ENCODE measurements at regions not wholly inside any gene's neighbourhood (a gene's known extent, or its start where the extent isn't known, plus 50 kb on each side); places are given as distances from the start of the nearest gene placed in this dataset.

DNA sequence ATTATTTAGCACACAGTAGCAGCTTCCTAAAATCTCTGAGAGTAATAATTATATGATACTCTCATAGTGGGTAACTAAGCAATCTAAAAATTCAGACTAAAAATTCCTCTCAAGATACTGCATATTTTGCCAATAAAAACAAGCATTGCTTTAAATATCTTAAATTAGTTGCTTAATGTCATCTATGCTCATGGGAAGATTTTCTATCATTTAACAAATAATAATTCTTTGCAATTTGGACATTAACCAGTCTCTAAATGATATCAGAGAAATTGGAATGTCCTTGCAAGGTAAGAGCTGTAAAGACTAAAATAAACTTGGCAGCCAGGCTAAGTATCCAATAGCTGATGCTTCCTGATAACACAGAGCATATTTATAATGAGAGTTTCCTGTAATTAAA is 221.8 kb downstream of the SNCAIP start:
- H3K4me3 ChIP-seq (ENCODE audit: low read length), result no peak overlapping the region
- no peak for DNase-seq (ENCODE audit: low read depth)
- no peak for TF ChIP-seq CTCF (conservative IDR thresholded peaks at IDR 0.05; ENCODE audit: low read length)

- TF ChIP-seq CTCF (conservative IDR thresholded peaks at IDR 0.05; ENCODE audit: low read length), result no peak
- no peak overlapping the region for H3K4me3 ChIP-seq (ENCODE audit: low read length)
- DNase-seq (ENCODE audit: low read depth), result no peak
Observed at GRCh38 chr5:122534829-122535228, 222.8 kb downstream of the SNCAIP start.

DNA sequence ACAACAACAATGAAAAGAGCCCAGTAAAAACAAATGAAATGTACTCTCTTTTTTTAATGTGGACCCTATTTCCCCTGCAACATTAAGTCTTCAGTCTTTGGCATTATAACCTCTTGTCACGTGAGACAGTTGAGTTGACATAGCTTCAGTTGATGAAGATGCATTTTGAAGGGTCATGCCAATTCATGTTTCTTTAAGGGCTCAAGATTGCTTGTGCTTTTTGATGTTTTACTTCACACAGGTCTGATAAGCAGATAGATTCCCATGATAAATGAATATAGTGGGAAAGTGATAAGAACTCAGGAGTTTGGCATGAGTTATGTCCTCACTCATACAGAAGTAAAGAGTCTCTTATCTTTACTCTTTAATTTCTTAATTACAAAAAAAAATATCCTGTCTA is 229.4 kb downstream of the SNCAIP start:
- no peak for TF ChIP-seq CTCF (conservative IDR thresholded peaks at IDR 0.05; ENCODE audit: low read length)
- no peak overlapping the region for H3K4me3 ChIP-seq (ENCODE audit: low read length)
- DNase-seq (ENCODE audit: low read depth), result no peak

DNA sequence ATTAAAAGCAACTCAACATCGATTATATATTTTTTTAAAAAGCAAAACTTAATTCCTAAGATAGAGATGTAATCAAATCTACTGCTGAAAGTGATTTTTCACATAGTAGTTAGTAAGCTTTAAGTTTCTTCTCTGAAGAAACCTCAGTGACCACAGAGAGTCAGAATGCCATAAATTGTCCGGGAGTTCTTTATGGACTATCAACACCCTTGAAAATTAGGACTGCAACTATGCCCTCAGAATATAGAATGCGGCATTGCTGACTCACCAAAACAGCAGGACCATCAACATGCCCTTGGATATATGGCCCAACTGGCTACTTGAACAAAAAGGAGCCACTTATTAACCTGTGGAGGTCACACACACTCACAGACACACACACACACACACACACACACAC is 228.9 kb upstream of the SNX2 start:
- TF ChIP-seq CTCF (conservative IDR thresholded peaks at IDR 0.05; ENCODE audit: low read length), result no peak
- no peak for DNase-seq (ENCODE audit: low read depth)
- H3K4me3 ChIP-seq (ENCODE audit: low read length), result no peak overlapping the region

- H3K4me3 ChIP-seq (ENCODE audit: low read length), result no peak overlapping the region
- no peak for DNase-seq (ENCODE audit: low read depth)
- no peak for TF ChIP-seq CTCF (conservative IDR thresholded peaks at IDR 0.05; ENCODE audit: low read length)
Observed at GRCh38 chr5:122547219-122547618, 227.7 kb upstream of the SNX2 start.

- H3K4me3 ChIP-seq (ENCODE audit: low read length), result no peak overlapping the region
- TF ChIP-seq CTCF (conservative IDR thresholded peaks at IDR 0.05; ENCODE audit: low read length), result no peak
- no peak for DNase-seq (ENCODE audit: low read depth)
Observed at GRCh38 chr5:122547669-122548068, 227.2 kb upstream of the SNX2 start.

DNA sequence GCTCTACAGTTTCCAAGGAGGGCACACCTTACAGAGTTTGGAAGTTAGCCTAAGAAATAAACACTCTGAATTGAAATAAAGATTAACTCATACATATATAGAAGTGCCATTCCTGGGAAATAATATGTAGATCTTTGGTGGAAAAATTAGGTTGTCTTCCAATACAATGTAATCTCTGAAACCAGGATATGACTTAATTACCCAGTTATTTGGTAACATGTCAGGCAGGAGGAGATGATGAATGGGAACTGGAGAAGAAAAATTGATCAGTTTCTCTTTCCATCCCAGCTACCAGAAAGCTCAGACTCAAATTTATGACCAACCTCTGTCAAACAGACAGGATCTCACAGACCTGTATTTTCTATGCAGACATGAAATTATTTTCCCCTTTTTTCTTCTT is 215.2 kb upstream of the SNX2 start:
- no peak overlapping the region for H3K4me3 ChIP-seq (ENCODE audit: low read length)
- no peak for DNase-seq (ENCODE audit: low read depth)
- TF ChIP-seq CTCF (conservative IDR thresholded peaks at IDR 0.05; ENCODE audit: low read length), result no peak

All from AG10803 (cell line).